HL-60 (cell line): ENCODE measurements at regions not wholly inside any gene's neighbourhood (a gene's known extent, or its start where the extent isn't known, plus 50 kb on each side); places are given as distances from the start of the nearest gene placed in this dataset.
A peak's percentile ranks its signal among the peaks of the same experiment; 100 is the strongest.

Experiments
- DNase-seq, 2 experiments: peaks; one replicate each; pipeline ENCODE4 v3.0.0-alpha.2; 2010 to 2020; ENCODE audit warnings: low read depth in 1 of 2, low spot score in 1 of 2
- H3K27ac ChIP-seq: fragments of 250-450 bp; sonication (Bioruptor Pico); replicated peaks from 2 replicates; pipeline ENCODE4 v1.5.1; 2020; ENCODE audit warnings: mild to moderate bottlenecking, moderate library complexity
- H3K27me3 ChIP-seq: fragments of 250-450 bp; sonication (Bioruptor Pico); 2 replicates; pipeline ENCODE4 v1.5.1; 2021; ENCODE audit warnings: mild to moderate bottlenecking, moderate library complexity; ENCODE audit not compliant: insufficient read depth, poor library complexity, severe bottlenecking
- H3K4me3 ChIP-seq: replicated peaks from 2 replicates; pipeline ENCODE4 v1.5.1; 2011; ENCODE audit warnings: mild to moderate bottlenecking, control low read depth, low read length; ENCODE audit not compliant: insufficient read depth
- GABPA ChIP-seq: IDR thresholded peaks from 2 replicates; pipeline ENCODE4 v1.6.1; 2012; ENCODE audit warnings: low read depth
- POLR2AphosphoS5 ChIP-seq: IDR thresholded peaks from 2 replicates; pipeline ENCODE4 v1.6.1; 2012; ENCODE audit warnings: low read depth
- SPI1 ChIP-seq: IDR thresholded peaks from 2 replicates; pipeline ENCODE4 v1.6.1; 2012; ENCODE audit warnings: low read depth, mild to moderate bottlenecking, borderline replicate concordance
- TF ChIP-seq, protein P1 (sequence below): IDR thresholded peaks from 2 replicates; pipeline ENCODE4 v1.6.1; 2012; ENCODE audit warnings: low read depth; ENCODE audit not compliant: insufficient replicate concordance
- TF ChIP-seq, protein P2 (sequence below): IDR thresholded peaks from one replicate; pipeline ENCODE4 v1.5.1; 2011; ENCODE audit warnings: low read length, control low read depth, inconsistent platforms; ENCODE audit not compliant: insufficient read depth

DNA sequence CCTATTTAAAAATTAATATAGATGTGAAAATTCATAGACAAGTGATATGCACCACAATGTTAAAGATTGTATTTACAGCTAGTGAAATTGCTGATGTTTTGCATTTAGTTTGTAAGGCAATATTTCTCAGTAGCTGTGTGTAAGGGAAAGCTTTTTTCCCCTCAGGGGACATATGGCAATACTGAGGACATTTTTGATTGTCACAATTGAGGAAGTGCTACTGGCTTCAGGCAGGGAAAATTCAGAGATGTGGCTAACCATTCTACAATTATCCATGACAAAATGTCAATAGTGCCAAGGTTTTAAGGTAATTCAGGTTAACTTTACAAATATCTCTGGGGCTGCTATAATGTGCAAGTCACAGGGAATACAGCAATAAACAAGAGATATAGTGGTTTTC, 66.1 kb upstream of the IL15 start:
- no peak for DNase-seq
- no peaks in the 10 kb centered on the region for H3K27me3 ChIP-seq
- H3K27ac ChIP-seq = no peak overlapping the region
- TF ChIP-seq POLR2AphosphoS5 (no peak), SPI1 (peak; percentile 49; the same call in 1 of the 2 replicates), GABPA (no peak)
- TF ChIP-seq, protein P1, sequence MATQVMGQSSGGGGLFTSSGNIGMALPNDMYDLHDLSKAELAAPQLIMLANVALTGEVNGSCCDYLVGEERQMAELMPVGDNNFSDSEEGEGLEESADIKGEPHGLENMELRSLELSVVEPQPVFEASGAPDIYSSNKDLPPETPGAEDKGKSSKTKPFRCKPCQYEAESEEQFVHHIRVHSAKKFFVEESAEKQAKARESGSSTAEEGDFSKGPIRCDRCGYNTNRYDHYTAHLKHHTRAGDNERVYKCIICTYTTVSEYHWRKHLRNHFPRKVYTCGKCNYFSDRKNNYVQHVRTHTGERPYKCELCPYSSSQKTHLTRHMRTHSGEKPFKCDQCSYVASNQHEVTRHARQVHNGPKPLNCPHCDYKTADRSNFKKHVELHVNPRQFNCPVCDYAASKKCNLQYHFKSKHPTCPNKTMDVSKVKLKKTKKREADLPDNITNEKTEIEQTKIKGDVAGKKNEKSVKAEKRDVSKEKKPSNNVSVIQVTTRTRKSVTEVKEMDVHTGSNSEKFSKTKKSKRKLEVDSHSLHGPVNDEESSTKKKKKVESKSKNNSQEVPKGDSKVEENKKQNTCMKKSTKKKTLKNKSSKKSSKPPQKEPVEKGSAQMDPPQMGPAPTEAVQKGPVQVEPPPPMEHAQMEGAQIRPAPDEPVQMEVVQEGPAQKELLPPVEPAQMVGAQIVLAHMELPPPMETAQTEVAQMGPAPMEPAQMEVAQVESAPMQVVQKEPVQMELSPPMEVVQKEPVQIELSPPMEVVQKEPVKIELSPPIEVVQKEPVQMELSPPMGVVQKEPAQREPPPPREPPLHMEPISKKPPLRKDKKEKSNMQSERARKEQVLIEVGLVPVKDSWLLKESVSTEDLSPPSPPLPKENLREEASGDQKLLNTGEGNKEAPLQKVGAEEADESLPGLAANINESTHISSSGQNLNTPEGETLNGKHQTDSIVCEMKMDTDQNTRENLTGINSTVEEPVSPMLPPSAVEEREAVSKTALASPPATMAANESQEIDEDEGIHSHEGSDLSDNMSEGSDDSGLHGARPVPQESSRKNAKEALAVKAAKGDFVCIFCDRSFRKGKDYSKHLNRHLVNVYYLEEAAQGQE = no peak
- TF ChIP-seq, protein P2, sequence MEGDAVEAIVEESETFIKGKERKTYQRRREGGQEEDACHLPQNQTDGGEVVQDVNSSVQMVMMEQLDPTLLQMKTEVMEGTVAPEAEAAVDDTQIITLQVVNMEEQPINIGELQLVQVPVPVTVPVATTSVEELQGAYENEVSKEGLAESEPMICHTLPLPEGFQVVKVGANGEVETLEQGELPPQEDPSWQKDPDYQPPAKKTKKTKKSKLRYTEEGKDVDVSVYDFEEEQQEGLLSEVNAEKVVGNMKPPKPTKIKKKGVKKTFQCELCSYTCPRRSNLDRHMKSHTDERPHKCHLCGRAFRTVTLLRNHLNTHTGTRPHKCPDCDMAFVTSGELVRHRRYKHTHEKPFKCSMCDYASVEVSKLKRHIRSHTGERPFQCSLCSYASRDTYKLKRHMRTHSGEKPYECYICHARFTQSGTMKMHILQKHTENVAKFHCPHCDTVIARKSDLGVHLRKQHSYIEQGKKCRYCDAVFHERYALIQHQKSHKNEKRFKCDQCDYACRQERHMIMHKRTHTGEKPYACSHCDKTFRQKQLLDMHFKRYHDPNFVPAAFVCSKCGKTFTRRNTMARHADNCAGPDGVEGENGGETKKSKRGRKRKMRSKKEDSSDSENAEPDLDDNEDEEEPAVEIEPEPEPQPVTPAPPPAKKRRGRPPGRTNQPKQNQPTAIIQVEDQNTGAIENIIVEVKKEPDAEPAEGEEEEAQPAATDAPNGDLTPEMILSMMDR = no peak
- H3K4me3 ChIP-seq = no peak overlapping the region

DNA sequence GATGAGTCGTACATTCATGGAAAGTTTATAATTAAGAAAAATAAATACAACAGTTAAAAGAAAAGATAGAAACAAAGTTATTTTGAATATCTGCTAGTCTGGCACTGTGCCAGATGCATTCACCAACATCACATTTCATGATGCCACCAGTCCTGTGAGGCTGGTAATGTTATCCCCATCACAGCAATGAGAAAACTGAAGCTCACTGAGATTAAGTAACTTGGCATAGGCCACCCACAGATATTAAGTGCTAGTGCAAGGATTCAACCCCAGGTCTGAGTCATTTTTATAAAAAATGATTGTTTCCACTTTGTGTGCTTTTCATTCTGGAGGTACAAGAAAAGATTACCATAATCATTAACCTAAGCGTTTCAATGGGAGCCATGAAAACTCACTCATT, 65.0 kb upstream of the IL15 start:
- TF ChIP-seq GABPA = no peak
- TF ChIP-seq, protein P2 = no peak
- no peak for TF ChIP-seq POLR2AphosphoS5
- TF ChIP-seq, protein P1 = no peak
- TF ChIP-seq SPI1 = no peak
- no peak for DNase-seq
- Histone ChIP-seq H3K4me3 (no peak overlapping the region), H3K27me3 (no peaks in the 10 kb centered on the region), H3K27ac (no peak overlapping the region)

DNA sequence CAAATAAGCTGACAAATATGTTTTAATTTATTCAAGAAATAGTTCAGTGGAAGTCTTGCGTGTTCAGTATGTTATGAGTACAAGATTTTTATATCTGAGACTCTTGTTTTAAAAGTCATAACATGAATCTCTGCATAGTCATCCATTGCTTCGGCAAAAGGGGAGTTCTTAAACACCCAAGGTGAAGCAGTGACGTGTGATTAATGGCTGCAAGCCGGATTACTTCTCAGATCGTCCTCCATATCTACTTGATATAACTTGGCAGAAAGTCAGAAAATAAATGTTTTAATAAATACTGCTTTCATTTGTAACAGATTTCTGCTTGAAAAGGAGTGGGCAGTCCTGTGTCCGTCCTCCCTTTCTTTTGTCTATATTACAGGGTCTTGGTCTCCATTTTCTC, 64.6 kb upstream of the IL15 start:
- H3K27me3 ChIP-seq = no peaks in the 10 kb centered on the region
- no peak overlapping the region for H3K27ac ChIP-seq
- no peak overlapping the region for H3K4me3 ChIP-seq

More for the DNA sequence above, 64.6 kb upstream of the IL15 start:
- DNase-seq = no peak
- TF ChIP-seq, protein P1 = no peak
- TF ChIP-seq SPI1 (no peak), POLR2AphosphoS5 (no peak), GABPA (no peak)
- TF ChIP-seq, protein P2 = no peak
